Pancreas (tissue), 10 donors: ENCODE measurements at regions not wholly inside any gene's neighbourhood (a gene's known extent, or its start where the extent isn't known, plus 50 kb on each side); places are given as distances from the start of the nearest gene placed in this dataset.

Experiments
- ATAC-seq, 4 donors: fragments of 200-7000 bp; cut with Tn5 transposase; one replicate each; pipeline versions ENCODE4 v1.8.0 to v1.9.1; 2020; ENCODE audit warnings: mild to moderate bottlenecking in 4 of 4, moderate library complexity in 4 of 4
- DNase-seq, 6 donors: peaks; one replicate each; pipeline ENCODE4 v3.0.0-alpha.2; 2020
- FAIRE-seq: peaks from 2 replicates; lab custom pipeline; 2012; peaks lifted over from hg19 to GRCh38; lab: Jason Lieb, UNC
- H3K27ac ChIP-seq, 4 donors: fragments of 200-600 bp; sonication (generic); 1 replicate in 3 of 4; 2 replicates in 1 of 4; pipeline versions ENCODE4 v1.5.0 to v1.8.0; 2020
- H3K27me3 ChIP-seq, 4 donors: fragments of 200-600 bp; one replicate each; pipeline ENCODE4 v1.8.0; 2021
- H3K36me3 ChIP-seq, 3 donors: fragments of 200-600 bp; sonication (generic) in 1 of 3; one replicate each; pipeline versions ENCODE4 v1.5.0 to v1.8.0; 2020 to 2021
- H3K4me1 ChIP-seq, 3 donors: fragments of 200-600 bp; one replicate each; pipeline ENCODE4 v1.8.0; 2021
- H3K4me3 ChIP-seq, 4 donors: fragments of 200-600 bp; sonication (generic) in 2 of 4; one replicate each; pipeline versions ENCODE4 v1.5.0 to v1.8.0; 2020 to 2021
- H3K9me3 ChIP-seq, 4 donors: fragments of 200-600 bp; one replicate each; pipeline ENCODE4 v1.8.0; 2021
- CTCF ChIP-seq, 4 donors: fragments of 200-600 bp; sonication (generic) in 3 of 4; IDR thresholded peaks; one replicate each; pipeline versions ENCODE4 v1.5.0 to v1.8.0; 2021; ENCODE audit warnings: antibody characterized with exemption in 4 of 4
- WGBS, 2 donors: extraction: QIAGEN DNeasy Blood & Tissue Kit; methylation state at CpG; one replicate each; pipeline ENCODE4 v1.1.7; 2013; 5-methylcytosine and 5-hydroxymethylcytosine counted together
- intact Hi-C, 3 donors: fragments of 100-400 bp; cut with DNase I; formaldehyde crosslinking; loops; one replicate each; pipeline versions ENCODE4 v1.11.1 to v1.14.2; 2022
- donor health status: healthy with polysubstance abuse.
- donor health status: DM: no; HTN: no; CAD: no; lungs with moderate emphysema.
- donor health status: DM: no; HTN: no; CAD: no.
- donor health status: control.
- donor health status: control.
- donor health status: Bipolar disorder and iron deficiency.
- donor health status: DM: yes; HTN: yes; CAD: no.
- donor health status: DM: no; HTN: no; CAD: no.
- donor health status: DM: no; HTN: no; CAD: no.
- donor health status: DM: yes; HTN: yes; CAD: no.

- ATAC-seq (no peak), FAIRE-seq (no peak), DNase-seq (no peak)
- Histone ChIP-seq H3K27me3 (no peaks in the 10 kb centered on the region), H3K36me3 (no peaks in the 10 kb centered on the region), H3K4me3 (no peak overlapping the region), H3K27ac (no peak overlapping the region), H3K4me1 (no peaks in the 10 kb centered on the region), H3K9me3 (no peaks in the 10 kb centered on the region)
- no peak for TF ChIP-seq CTCF (IDR thresholded peaks at IDR 0.05)
- intact Hi-C loops, result no loop called here
Measured at GRCh38 chr9:82438581-82438980, 450.0 kb downstream of the SPATA31D1 start.

- intact Hi-C loops, result no loop called here
- ATAC-seq, result no peak
- Histone ChIP-seq H3K27ac (no peak overlapping the region), H3K4me1 (no peaks in the 10 kb centered on the region), H3K9me3 (no peaks in the 10 kb centered on the region), H3K27me3 (no peaks in the 10 kb centered on the region), H3K36me3 (no peaks in the 10 kb centered on the region), H3K4me3 (no peak overlapping the region)
- DNase-seq, result no peak
- no peak for FAIRE-seq
- no peak for TF ChIP-seq CTCF (IDR thresholded peaks at IDR 0.05)
Measured at GRCh38 chr9:82443312-82443711, 454.7 kb downstream of the SPATA31D1 start.

- Histone ChIP-seq H3K4me1 (no peaks in the 10 kb centered on the region), H3K9me3 (no peaks in the 10 kb centered on the region), H3K4me3 (no peak overlapping the region), H3K27me3 (no peaks in the 10 kb centered on the region), H3K36me3 (no peaks in the 10 kb centered on the region), H3K27ac (no peak overlapping the region)
- FAIRE-seq (no peak), DNase-seq (no peak), ATAC-seq (no peak)
- intact Hi-C loops, result no loop called here
- 68 to 78% methylated on average over 5 of the region's 5 CpGs for WGBS, 2 donors
- TF ChIP-seq CTCF (IDR thresholded peaks at IDR 0.05), result no peak
Measured at GRCh38 chr9:82445556-82445955, 457.0 kb downstream of the SPATA31D1 start.

- no peak for FAIRE-seq
- WGBS, 2 donors, result 68 to 74% methylated on average over 5 of the region's 5 CpGs
Measured at GRCh38 chr9:82447343-82447742, 458.8 kb downstream of the SPATA31D1 start.

GRCh38 chr9:82449986-82450385 is 461.4 kb downstream of the SPATA31D1 start:
- TF ChIP-seq CTCF (IDR thresholded peaks at IDR 0.05), result no peak
- H3K27me3 ChIP-seq, result no peaks in the 10 kb centered on the region
- H3K27ac ChIP-seq, result no peak overlapping the region
- ATAC-seq (no peak), FAIRE-seq (no peak), DNase-seq (no peak)
- no peaks in the 10 kb centered on the region for H3K36me3 ChIP-seq
- no peaks in the 10 kb centered on the region for H3K9me3 ChIP-seq
- no peaks in the 10 kb centered on the region for H3K4me1 ChIP-seq
- intact Hi-C loops, result no loop called here
- H3K4me3 ChIP-seq, result no peak overlapping the region

More at GRCh38 chr9:82447343-82447742, 458.8 kb downstream of the SPATA31D1 start:
- Histone ChIP-seq H3K27ac (no peak overlapping the region), H3K4me3 (no peak overlapping the region), H3K36me3 (no peaks in the 10 kb centered on the region), H3K9me3 (no peaks in the 10 kb centered on the region), H3K4me1 (no peaks in the 10 kb centered on the region), H3K27me3 (no peaks in the 10 kb centered on the region)
- intact Hi-C loops, result no loop called here
- no peak for TF ChIP-seq CTCF (IDR thresholded peaks at IDR 0.05)
- no peak for ATAC-seq
- no peak for DNase-seq
